ELF-1 (cell line): ENCODE measurements at regions not wholly inside any gene's neighbourhood (a gene's known extent, or its start where the extent isn't known, plus 50 kb on each side); places are given as distances from the start of the nearest gene placed in this dataset.
"Not testable (repeated sequence)": the region's sequence is repeated elsewhere in the genome, so short reads cannot be mapped to it uniquely, and the experiment has no call there.

Source experiments
- DNase-seq: peaks from one replicate; pipeline ENCODE4 v3.0.0-alpha.2; 2016; ENCODE audit warnings: low read depth, low spot score

GRCh38 chr2:215658635-215659305, 222.9 kb upstream of the FN1 start:
- DNase-seq, result no peak

DNA sequence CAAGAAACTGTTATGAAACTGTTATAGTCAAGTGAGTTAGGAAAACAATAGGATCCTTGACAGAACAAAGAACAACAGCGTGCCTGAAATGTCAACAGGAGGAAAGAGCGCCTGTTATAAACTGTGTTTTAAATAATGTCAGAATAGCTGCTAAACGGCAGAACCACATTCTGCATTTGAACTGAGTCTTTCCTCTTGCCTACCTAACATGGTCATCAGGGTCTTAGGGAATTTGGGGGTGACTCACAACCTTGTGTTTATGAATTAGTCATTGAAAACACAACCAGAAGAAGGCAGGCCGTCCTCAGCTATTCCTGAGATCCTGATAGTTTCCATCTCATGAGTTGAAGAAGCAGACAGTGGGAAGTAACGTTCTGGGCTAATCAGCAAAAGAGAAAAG, 222.0 kb upstream of the FN1 start:
- no peak for DNase-seq

DNA sequence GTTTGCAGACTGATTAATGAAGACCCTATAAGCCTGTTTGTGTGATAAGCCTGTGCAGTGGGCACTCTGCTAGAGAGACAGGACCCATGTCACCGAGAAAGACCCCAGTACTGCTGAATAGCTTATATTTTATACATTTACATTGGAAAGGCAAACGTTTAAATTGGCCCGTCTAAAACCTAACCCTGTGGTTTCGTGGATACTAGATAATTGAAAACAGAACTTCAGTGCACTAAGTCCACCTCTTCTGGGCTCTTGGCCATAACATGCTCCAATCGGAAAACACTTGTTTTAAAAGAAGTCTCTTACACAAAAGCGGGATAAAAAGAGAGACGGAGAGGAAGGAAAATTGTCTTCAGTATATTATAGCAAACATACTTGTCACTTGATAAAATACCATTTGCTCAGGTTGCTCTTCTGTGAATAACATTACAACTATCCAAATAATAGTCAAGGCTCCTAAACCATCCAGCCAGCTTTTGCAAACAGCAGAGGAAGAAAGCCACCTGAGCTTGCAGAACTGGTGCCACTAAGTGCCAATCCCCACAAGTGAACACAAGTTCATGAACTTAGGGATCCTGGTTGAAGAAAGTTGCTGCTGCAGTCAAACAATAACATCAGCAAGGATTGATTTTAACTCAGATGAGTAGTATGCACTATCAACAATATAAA, 218.4 kb upstream of the FN1 start:
- DNase-seq, result no peak

DNA sequence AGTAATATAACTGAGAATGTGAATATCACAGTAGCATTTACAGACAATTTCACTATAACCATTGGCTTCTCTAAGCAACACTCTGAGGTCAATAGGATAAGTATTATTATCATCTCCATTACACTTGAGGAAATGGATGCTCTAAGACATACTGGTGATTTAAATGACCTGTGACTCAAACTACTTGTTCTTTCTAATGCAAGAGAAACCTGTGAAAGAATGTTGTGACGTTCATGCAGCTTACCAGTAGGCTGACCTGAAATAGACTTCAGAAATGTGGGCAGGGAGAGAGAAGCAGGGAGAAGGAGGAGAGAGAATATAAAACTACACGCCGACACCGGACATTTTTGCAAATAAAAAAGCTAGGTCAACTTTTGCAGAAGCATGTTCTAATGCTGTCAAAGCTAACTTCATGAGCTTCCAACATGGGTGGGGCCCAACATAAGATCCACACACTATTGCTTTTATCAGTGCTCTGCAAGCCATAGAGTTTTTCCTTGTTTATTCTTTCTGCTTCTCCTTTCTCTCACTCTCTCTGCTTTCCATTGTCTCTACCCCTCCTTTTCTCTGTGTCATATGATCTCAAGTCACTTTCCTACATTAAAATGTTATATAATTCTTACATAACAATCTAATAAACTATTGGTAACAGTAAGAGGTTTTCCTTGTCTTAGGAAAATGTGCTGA, 217.6 kb upstream of the FN1 start:
- DNase-seq, result no peak

GRCh38 chr2:215652388-215652787, 216.5 kb upstream of the FN1 start:
- no peak for DNase-seq

- no peak for DNase-seq
Measured at GRCh38 chr2:215651412-215651811, 215.5 kb upstream of the FN1 start.

DNA sequence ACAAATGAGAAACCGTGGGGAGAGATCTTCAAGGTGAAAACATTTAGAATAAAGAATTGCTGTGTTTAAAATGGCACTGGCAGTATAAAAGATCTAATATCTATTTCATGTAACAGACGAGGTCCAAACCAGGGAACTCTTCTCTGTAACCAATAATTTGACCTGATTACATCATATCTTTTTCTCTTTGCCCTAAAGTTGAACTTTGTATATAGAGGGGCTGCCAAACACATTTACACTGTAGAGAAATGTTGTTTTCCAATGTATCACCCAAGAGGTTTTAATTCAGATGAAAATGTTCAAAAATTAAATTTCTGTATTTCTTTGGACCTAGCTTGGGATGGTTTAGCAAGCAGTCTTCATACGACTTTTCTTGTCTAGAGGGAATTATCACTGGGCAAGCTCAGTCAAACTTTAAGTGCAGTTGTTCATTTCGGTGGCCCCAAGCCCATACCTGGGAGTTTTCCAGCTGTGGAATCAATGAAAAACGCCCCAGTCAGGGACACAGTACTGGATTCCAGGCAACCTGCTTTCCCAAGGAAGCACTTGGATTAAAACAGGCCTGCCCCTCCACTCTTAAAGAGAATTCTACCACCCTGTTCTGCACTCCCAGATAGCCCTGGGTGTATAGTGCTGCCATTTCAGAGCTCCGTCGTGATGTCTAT, 208.5 kb upstream of the FN1 start:
- no peak for DNase-seq

DNA sequence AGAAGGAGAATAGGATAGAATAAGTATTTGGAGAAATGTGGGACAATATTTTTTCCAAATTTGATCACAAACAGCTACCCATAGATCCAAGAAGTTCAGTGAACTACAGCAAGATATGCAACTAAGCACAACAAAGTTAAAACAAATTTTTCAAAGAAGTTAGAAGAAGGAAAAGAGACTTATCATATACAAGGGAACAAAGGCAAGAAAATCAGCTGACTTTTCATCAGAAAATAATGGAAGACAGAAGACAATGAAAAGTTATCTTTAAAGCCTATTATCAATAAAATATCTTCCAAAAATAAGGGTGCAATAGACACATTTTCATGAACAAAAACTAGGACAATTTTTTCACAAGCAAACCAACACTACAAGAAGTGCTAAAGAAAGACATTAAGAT, 202.8 kb upstream of the FN1 start:
- no peak for DNase-seq

DNA sequence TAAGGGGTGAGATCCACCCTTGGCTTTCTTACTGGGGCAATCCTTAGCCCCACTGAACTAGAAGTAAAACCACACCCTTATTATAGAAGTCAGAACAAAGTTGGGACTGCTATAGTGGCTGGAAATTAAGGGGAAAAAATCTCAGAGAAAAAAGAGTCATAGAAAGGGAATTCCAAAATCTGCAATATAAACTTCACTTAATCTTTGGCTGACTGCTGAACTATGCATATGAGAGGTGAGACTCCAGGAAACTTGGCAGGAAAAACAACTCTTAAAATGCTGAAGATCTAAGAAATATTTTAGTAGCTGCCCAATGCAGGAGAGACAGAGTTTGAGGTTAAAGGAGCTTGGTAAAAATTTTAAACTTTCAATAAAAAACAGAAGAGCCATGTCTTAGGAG, 201.8 kb upstream of the FN1 start:
- no peak for DNase-seq

DNA sequence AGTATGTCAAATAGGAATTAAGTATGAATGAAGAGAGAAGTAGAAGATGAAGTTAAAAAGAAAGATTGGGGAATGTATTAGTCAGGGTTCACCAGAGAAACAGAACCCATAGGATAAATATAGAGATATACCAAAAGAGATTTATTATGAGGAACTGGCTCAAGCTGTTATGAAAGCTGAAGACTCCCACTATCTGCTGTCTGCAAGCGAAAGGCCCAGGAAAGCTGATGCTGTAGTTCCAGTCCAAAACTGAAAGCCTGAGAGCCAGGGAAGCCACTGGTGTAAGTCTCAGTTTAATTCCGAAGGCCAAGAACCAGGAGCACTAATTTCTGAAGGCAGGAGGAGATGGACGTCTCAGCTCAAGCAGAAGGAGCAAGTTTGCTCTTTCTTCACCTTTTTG, 200.9 kb upstream of the FN1 start:
- no peak for DNase-seq

GRCh38 chr2:215635788-215636139, 199.9 kb upstream of the FN1 start:
- DNase-seq, result no peak

GRCh38 chr2:215635071-215635787, 199.4 kb upstream of the FN1 start:
- DNase-seq, result no peak

DNA sequence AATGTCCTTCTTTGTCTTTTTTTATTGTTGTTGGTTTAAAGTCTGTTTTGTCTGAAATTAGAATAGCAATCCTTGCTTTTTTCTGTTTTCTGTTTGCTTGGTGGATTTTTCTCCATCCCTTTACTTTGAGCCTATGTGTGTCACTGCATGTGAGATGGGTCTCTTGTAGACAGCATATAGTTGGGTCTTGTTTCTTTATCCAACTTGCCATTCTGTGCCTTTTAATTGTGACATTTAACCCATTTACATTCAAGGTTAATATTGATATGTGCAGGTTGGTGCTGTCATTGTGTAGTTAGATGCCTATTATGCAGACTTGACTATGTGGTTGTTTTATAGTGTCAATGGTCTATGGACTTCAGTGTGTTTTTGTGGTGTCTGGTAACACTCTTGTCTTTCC, 197.5 kb upstream of the FN1 start:
- DNase-seq, result no peak

DNA sequence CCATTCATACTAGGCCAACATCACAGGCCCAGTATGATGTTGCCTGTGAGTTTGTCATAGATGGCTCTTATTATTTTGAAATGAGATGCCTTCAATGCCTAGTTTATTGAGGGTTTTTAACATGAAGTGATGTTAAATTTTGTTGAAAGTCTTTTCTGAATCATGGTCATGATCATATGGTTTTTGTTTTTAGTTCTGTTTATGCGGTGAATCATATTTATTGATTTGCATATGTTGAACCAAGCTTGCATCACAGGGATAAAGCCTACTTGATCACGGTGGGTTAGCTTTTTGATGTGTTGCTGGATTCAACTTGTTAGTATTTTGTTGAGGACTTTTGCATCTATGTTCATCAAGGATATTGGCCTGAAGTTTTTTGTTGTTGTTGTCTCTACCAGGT, 195.8 kb upstream of the FN1 start:
- no peak for DNase-seq

DNA sequence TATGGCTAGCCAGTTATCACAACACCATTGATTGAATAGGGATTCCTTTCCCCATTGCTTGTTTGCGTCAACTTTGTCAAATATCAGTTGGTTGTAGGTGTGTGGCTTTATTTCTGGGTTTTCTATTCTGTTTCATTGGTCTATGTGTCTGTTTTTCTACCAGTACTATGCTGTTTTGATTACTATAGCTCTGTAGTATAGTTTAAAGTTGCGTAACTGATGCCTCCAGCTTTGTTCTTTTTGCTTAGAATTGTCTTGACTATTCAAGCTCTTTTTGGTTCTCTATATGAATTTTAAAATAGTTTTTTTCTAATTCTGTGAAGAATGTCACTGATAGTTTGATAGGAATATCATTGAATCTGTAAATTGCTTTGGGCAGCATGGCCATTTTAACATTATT, 194.9 kb upstream of the FN1 start:
- not testable (repeated sequence) for DNase-seq

- no peak for DNase-seq
Measured at GRCh38 chr2:215627771-215628170, 191.9 kb upstream of the FN1 start.

DNA sequence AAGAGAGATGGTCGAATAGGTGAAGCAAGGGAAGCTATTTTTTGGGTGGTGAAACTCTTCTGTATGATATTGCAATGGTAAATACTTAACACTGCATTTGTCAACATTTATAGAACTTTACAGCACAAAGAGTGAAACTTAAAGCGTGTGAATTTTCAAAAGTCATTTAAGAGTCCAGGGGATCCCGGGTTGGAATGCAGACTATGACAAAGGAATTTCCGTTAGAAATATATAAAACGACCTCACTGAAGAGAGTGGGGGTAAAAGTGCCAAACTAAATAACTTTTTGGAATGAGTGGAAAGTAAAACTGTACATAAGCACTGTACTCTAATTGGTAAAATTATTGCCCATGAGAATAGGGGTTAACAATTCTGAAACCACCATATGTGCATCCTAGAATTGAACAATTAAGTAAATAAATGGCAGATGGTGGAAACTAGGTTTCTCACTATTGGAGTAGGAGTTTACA, 191.0 kb upstream of the FN1 start:
- no peak for DNase-seq

- DNase-seq, result no peak
Measured at GRCh38 chr2:215626063-215626462, 190.2 kb upstream of the FN1 start.

DNA sequence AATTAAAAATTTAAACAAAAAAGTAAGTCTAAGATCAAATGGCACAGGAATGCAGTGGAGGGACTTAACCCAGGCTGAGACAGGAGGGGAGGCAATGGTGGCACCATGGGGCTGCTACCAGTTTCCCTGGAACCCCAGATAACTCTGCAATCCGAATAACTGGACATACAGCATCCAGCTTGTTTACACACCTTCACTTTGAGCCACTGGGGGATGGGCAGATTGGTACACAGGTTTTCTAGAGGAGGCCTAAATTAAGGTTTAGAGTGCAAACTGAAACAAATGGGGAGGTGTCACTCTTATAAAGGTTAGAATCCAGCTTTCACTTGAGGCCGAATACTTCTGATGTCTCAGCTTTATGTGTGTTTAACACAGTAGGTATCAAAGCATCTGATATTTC, 189.3 kb upstream of the FN1 start:
- DNase-seq, result no peak

DNA sequence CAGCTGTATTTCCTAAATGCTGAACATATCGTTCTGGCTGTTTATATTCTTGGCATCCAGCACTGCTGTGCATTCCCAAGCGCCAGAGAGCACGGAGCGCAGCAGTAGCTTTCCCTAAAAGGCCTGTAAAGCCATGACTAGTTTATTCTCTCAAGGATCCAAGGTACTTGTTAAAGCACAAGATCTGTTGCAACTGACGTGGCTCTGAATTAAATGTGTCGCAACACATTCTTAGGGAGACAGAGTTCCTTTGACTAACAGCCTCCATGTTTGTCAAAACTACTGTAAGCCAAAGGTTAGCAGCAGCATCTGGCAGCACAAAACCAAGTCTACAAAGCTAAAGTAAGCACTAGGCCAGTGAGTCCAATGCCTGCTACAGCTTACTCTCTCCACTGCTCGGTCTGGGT, 188.6 kb upstream of the FN1 start:
- no peak for DNase-seq

GRCh38 chr2:215622837-215623236, 187.0 kb upstream of the FN1 start:
- no peak for DNase-seq

GRCh38 chr2:215621381-215621780, 185.5 kb upstream of the FN1 start:
- no peak for DNase-seq
